GM19239 (cell line): ENCODE measurements at regions not wholly inside any gene's neighbourhood (a gene's known extent, or its start where the extent isn't known, plus 50 kb on each side); places are given as distances from the start of the nearest gene placed in this dataset.

Experiments
- DNase-seq: peaks from one replicate; pipeline ENCODE4 v3.0.0; 2011; ENCODE audit warnings: low spot score; ENCODE audit not compliant: insufficient read length
- FAIRE-seq: peaks from 2 replicates; lab custom pipeline; 2011; peaks lifted over from hg19 to GRCh38; lab: Jason Lieb, UNC

DNA sequence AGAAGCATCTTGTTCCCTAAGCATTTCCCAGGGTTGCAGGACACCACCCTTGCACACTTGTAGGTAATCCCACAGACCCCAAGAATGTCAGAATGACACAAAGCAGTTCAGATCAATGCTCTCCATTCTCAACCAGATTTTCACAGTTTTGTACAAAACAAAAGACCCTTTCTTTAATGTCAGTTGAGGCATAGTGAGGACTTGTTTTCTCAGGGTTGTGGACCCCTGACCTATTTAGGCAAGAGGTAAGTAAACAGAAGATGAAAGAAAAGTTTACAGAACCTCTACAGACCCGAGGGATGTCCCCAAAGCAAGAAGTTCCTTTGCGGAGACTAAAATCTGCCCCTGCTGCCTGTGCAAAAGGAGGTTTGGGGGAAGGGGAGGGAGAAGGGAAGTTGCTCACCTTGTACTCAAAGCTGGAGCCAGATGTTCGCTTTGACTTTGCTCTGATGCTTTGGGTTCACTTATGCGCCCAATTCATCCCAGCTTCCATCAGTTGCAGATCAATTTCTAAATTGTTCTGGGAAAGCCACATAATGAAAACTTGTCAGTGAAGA is 635.4 kb downstream of the EPHA4 start:
- no peak for FAIRE-seq

GRCh38 chr2:220937245-220937644 is 634.9 kb downstream of the EPHA4 start:
- FAIRE-seq (no peak), DNase-seq (no peak)

More for the DNA sequence above, 635.4 kb downstream of the EPHA4 start:
- no peak for DNase-seq

- DNase-seq (no peak), FAIRE-seq (no peak)
Observed at GRCh38 chr2:220940646-220941045, 631.5 kb downstream of the EPHA4 start.

- DNase-seq (no peak), FAIRE-seq (no peak)
Observed at GRCh38 chr2:220941683-220942082, 630.4 kb downstream of the EPHA4 start.

- DNase-seq = no peak
- FAIRE-seq = no peak
Observed at GRCh38 chr2:220946552-220946951, 625.6 kb downstream of the EPHA4 start.

- FAIRE-seq = no peak
Observed at GRCh38 chr2:220948579-220948978, 623.5 kb downstream of the EPHA4 start.

GRCh38 chr2:220949466-220949865 is 622.6 kb downstream of the EPHA4 start:
- DNase-seq (no peak), FAIRE-seq (no peak)

More at GRCh38 chr2:220948579-220948978, 623.5 kb downstream of the EPHA4 start:
- DNase-seq = no peak

DNA sequence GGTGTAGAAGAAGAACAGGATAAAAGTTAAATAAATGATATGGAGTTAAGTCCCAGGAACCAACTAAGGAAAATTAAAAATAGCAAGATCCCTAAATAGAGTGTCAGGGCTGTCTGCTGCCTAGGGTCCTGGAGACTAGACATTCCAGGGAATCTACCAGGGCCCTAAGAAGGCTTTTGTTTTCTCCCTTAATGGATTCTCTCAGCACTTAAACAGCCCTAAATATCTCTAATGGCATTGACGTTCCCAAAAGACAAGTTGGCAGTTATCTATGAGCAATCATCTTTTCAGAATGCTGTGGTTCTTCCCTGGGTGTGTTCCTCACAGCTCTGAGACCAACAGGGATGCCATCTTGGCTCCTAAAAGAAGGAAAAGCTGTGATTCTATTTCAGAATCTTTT is 616.3 kb downstream of the EPHA4 start:
- no peak for DNase-seq
- no peak for FAIRE-seq

GRCh38 chr2:220956429-220956828 is 615.7 kb downstream of the EPHA4 start:
- DNase-seq (no peak), FAIRE-seq (no peak)

DNA sequence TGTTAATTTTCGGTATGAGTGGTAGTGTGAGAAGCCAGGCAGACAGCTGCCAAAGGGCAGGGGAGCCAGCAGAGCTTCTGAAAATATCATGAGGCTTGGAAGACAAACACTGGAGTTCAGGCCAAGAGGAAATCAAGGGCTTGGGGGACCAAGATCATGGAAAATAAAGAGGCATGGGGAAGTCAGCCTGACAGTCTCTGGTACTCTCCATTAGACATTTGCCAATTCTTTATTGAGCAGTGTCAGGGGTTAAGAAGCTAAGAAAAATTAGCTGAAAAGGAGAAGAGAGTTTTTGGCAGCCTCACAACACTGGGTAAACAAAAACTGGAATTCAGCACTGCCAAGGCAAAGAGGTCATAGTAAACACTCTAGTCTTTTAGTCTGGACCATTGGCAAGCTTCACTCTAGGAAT is 612.7 kb downstream of the EPHA4 start:
- FAIRE-seq = no peak
- DNase-seq = no peak

DNA sequence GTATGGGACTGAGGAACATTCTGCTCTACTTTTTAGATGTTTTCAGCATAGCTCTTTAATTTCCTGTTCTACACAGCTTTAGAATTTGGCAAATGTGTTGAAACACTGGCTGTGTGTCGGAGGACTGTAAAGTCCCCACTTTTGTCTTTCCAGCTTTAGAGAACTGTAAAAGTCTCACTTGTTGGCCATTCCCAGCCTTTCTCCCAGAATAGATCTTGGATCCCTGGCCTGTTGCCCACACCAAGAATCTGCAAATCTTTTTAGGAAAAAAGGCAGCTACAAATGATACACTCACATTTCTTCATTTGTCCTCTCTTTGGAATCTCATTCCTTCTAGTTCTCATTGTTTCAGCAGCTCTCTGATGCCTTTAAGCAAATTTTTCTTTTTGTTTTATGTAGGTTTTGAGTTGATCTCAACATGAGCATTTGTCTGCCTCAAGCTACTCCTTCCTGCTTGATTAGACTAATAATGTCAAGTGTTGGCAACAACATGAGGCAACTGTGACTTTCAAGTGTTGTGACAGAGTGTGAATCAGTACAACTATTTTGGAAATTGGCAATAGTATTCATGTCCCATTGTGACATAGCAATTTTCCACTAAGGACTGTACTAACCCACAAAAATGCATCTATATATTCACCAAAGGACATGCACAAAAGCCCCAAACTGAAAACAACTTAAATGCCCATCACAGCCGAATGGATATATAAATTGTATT is 610.8 kb downstream of the EPHA4 start:
- no peak for DNase-seq
- FAIRE-seq = no peak

DNA sequence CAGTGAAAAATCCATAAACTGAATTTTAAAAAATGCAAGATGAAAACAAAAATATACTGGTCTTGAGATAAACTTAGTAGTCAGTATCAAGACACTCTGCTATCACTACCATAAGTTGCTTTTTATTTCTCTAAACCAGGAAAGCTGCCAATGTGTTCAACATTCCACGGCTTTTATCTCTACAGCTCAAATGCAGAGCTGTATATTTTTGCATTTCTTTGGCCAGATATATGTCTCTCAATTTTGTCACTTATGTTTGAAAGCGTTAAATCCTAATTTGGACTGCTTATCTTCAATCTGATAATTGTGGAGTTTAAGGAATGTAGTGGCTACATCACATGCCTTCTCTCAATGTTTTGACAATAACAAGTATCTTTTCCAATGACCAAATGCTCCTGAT is 609.5 kb downstream of the EPHA4 start:
- FAIRE-seq = no peak
- DNase-seq = no peak

- DNase-seq = no peak
- FAIRE-seq = no peak
Observed at GRCh38 chr2:220963076-220963475, 609.0 kb downstream of the EPHA4 start.

DNA sequence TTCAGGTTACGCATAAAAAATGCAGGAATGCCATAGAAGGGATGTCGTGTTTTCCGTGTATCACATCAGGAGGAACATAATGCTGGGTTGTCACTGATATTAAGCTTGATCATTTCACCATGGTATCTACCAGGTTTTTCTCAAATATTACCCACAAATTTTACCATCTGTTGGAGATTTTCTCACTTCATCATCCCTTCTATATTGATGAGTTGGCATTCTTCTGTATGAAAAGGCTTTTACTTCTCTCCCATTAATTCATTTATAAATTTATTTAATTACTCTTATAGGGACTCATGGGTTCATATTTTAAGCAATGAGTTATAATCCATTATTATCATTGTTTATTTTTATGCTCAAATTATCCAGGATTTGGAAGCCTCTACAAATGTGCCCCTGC is 608.2 kb downstream of the EPHA4 start:
- DNase-seq (no peak), FAIRE-seq (no peak)

- FAIRE-seq = no peak
- no peak for DNase-seq
Observed at GRCh38 chr2:220966636-220967035, 605.5 kb downstream of the EPHA4 start.

GRCh38 chr2:220969348-220969747 is 602.8 kb downstream of the EPHA4 start:
- FAIRE-seq = no peak
- no peak for DNase-seq

- FAIRE-seq (no peak), DNase-seq (no peak)
Observed at GRCh38 chr2:220980966-220981675, 591.0 kb downstream of the EPHA4 start.

DNA sequence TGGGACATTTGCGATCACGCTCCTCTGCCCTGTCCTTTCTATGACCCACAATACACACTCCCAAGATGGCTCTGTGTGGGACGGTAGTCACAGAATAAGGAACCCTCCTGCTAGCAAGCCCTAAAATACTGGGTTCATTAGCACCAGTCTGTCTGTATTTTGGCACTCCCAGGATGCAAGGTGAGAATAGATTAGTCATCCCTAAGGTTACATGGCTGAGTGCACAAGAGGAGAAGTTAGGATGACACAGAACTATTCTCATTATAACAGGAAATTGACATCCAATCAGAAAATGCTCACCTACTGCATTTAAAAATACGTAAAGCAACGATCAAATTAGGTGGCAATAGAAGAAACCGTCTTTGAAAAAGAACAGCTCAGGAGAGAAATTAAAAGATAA is 590.2 kb downstream of the EPHA4 start:
- DNase-seq (no peak), FAIRE-seq (no peak)

DNA sequence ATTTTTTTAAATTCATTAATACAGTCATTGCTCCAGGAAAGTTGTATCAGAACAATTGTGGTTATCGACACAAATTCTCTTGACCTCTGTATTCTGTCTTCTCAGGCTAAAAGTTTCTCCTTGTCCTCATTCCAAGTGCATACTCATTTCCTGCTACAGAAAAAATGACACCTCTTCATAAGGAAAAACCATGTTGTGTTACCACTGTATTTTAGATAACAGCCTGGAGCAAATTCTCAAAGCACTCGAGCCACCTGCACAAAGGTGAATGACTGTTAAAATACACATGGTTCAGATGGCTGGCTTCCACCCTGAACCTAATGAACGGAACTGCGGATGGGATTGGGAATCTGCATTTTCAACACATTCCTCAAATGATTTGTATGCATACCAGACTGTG is 586.5 kb downstream of the EPHA4 start:
- FAIRE-seq (no peak), DNase-seq (no peak)

- DNase-seq = no peak
- FAIRE-seq = no peak
Observed at GRCh38 chr2:220987839-220988238, 584.3 kb downstream of the EPHA4 start.

GRCh38 chr2:220991972-220992371 is 580.1 kb downstream of the EPHA4 start:
- FAIRE-seq (no peak), DNase-seq (no peak)
